Nephron progenitor cell (in vitro differentiated cells): ENCODE measurements at regions not wholly inside any gene's neighbourhood (a gene's known extent, or its start where the extent isn't known, plus 50 kb on each side); places are given as distances from the start of the nearest gene placed in this dataset.

Experiments
- DNase-seq: peaks from one replicate; pipeline ENCODE4 v3.0.0; 2021
- H3K27ac Mint-ChIP-seq: 2 replicates; pipeline ENCODE4 v1.8.0; 2021; ENCODE audit warnings: mild to moderate bottlenecking, moderate library complexity, mixed read lengths
- H3K27me3 Mint-ChIP-seq: 2 replicates; pipeline ENCODE4 v1.8.0; 2021; ENCODE audit warnings: mild to moderate bottlenecking, low read depth, mixed read lengths; ENCODE audit not compliant: poor library complexity
- H3K36me3 Mint-ChIP-seq: 2 replicates; pipeline ENCODE4 v1.8.0; 2021; ENCODE audit warnings: low read depth, mixed read lengths
- H3K4me1 Mint-ChIP-seq: 2 replicates; pipeline ENCODE4 v1.8.0; 2021; ENCODE audit warnings: mixed read lengths
- H3K4me3 Mint-ChIP-seq: 2 replicates; pipeline ENCODE4 v1.8.0; 2021; ENCODE audit warnings: mild to moderate bottlenecking, moderate library complexity, mixed read lengths
- H3K9me3 Mint-ChIP-seq: 2 replicates; pipeline ENCODE4 v1.8.0; 2021; ENCODE audit warnings: mild to moderate bottlenecking, moderate library complexity, mixed read lengths
- TF ChIP-seq, protein P1 (sequence below): fragments of 200-600 bp; sonication (generic); IDR thresholded peaks from 2 replicates; pipeline ENCODE4 v1.5.0; 2021; ENCODE audit warnings: antibody characterized with exemption

DNA sequence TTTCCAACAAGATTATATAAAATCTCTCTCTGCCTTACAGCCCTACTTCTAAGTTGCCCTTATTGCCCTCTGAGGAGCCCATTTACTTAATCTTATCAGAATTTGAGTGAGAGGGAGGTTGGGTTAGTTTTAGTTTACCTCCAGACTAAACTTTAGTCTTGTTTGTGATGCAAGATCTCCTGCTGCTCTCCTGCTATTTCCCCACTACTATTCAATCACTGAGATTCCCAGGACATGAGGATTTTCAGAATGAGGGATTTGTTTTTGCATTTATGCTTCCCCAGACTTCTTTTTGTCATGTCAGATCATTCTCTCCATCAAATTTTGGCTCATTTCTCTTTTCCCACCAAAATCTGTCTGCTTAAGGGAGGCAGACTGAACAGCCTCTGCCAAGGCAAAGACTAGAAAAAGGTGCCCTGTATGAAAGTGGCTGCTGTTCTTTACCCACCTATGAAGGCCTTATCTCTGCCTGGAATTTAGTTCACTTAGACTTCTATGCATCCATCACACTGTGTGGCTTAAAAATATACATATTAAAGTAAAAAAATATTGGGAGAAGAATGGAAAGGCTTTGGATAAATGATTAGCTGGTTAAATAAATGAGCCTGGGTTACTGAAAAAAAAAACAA is 401.3 kb downstream of the PID1 start:
- DNase-seq: no peak
- peaks cover 5% of the 10 kb centered on the region for H3K9me3 Mint-ChIP-seq
- H3K36me3 Mint-ChIP-seq: no peaks in the 10 kb centered on the region
- no peaks in the 10 kb centered on the region for H3K4me1 Mint-ChIP-seq
- TF ChIP-seq, protein P1, sequence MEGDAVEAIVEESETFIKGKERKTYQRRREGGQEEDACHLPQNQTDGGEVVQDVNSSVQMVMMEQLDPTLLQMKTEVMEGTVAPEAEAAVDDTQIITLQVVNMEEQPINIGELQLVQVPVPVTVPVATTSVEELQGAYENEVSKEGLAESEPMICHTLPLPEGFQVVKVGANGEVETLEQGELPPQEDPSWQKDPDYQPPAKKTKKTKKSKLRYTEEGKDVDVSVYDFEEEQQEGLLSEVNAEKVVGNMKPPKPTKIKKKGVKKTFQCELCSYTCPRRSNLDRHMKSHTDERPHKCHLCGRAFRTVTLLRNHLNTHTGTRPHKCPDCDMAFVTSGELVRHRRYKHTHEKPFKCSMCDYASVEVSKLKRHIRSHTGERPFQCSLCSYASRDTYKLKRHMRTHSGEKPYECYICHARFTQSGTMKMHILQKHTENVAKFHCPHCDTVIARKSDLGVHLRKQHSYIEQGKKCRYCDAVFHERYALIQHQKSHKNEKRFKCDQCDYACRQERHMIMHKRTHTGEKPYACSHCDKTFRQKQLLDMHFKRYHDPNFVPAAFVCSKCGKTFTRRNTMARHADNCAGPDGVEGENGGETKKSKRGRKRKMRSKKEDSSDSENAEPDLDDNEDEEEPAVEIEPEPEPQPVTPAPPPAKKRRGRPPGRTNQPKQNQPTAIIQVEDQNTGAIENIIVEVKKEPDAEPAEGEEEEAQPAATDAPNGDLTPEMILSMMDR: no peak
- no peak overlapping the region for H3K4me3 Mint-ChIP-seq
- H3K27me3 Mint-ChIP-seq: no peaks in the 10 kb centered on the region
- H3K27ac Mint-ChIP-seq: no peak overlapping the region

DNA sequence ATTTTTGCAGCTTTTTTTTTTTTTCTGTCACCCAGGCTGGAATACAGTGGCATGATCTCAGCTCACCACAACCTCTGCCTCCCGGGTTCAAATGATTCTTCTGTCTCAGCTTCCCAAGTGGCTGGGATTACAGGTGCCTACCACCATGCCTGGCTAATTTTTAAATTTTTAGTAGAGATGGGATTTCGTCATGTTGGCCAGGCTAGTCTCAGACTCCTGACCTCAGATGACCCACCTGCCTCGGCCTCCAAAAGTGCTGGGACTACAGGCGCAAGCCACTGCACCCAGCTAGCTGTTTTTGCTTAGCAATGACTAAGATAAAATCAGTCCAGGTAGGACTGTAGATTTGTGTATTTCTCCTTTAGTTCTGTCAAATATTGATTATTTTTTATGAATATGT is 403.7 kb downstream of the PID1 start:
- DNase-seq: no peak
- no peaks in the 10 kb centered on the region for H3K27me3 Mint-ChIP-seq
- H3K36me3 Mint-ChIP-seq: no peaks in the 10 kb centered on the region
- H3K9me3 Mint-ChIP-seq: peaks cover 5% of the 10 kb centered on the region
- H3K27ac Mint-ChIP-seq: no peak overlapping the region
- H3K4me1 Mint-ChIP-seq: no peaks in the 10 kb centered on the region
- H3K4me3 Mint-ChIP-seq: no peak overlapping the region
- TF ChIP-seq, protein P1: no peak

DNA sequence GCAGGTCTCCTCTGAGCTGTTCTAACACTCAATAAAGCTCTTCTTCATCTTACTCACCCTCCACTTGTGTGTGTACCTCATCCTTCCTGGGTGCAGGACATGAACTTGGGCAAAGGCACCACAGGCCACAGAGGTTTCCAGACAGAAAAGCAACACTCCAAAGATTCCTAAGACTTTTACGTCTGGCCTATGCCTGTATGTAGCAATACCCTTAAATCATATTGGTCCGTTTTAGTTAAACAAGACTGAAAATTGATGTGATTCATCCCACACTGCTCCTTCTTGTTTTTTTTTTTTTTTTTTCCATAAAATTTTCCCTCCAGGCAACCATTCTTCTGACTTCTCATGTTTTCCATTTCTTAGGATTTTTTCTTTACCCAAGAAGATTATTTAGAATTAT is 404.3 kb downstream of the PID1 start:
- peaks cover 5% of the 10 kb centered on the region for H3K9me3 Mint-ChIP-seq
- H3K36me3 Mint-ChIP-seq: no peaks in the 10 kb centered on the region
- peaks cover 1% of the 10 kb centered on the region for H3K27me3 Mint-ChIP-seq
- no peak for DNase-seq
- TF ChIP-seq, protein P1: no peak
- no peak overlapping the region for H3K4me3 Mint-ChIP-seq
- no peaks in the 10 kb centered on the region for H3K4me1 Mint-ChIP-seq
- no peak overlapping the region for H3K27ac Mint-ChIP-seq

DNA sequence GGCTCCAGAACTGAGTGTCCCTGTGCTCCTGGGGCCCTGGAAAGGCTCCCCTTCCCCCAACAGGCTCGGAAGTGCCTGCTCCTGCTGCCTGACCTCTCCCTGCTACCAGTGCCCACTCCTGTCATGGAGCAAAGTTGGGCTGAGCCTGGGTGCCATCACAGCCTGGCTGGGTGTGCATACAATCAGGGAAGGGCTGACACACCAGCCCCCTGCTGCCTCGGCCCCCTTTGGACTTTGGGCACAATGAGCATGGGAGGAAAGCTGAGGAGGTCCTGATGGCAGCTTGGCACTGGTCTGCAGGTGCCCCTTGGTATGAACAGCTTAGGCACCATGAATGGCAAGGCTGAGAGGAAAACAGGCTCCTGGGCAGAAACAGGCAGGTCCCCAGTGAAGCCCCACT is 405.0 kb downstream of the PID1 start:
- peaks cover 4% of the 10 kb centered on the region for H3K27me3 Mint-ChIP-seq
- no peak for DNase-seq
- TF ChIP-seq, protein P1: no peak
- H3K27ac Mint-ChIP-seq: no peak overlapping the region
- peaks cover 5% of the 10 kb centered on the region for H3K9me3 Mint-ChIP-seq
- H3K36me3 Mint-ChIP-seq: no peaks in the 10 kb centered on the region
- H3K4me1 Mint-ChIP-seq: no peaks in the 10 kb centered on the region
- no peak overlapping the region for H3K4me3 Mint-ChIP-seq

DNA sequence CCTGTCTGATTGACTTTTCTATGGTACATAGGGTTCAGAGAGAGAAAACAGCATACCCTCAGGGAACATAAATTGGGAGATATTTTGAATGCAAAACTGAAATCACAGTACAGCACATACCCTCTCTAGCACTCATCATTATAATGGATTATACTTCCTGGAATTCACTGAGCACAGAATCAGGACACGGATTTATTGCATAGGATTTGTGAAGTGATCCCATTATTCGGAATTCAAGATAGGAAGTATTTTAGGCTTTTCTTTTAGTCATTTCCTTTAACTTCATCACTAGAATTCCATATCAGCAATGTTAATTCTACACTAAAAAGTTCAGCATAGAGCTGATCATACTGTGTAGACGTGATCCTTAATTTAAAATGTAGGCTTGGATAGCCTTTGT is 407.0 kb downstream of the PID1 start:
- no peak overlapping the region for H3K4me3 Mint-ChIP-seq
- H3K4me1 Mint-ChIP-seq: no peaks in the 10 kb centered on the region
- H3K36me3 Mint-ChIP-seq: no peaks in the 10 kb centered on the region
- peaks cover 4% of the 10 kb centered on the region for H3K27me3 Mint-ChIP-seq
- TF ChIP-seq, protein P1: no peak
- H3K9me3 Mint-ChIP-seq: peaks cover 5% of the 10 kb centered on the region
- H3K27ac Mint-ChIP-seq: no peak overlapping the region
- DNase-seq: no peak

DNA sequence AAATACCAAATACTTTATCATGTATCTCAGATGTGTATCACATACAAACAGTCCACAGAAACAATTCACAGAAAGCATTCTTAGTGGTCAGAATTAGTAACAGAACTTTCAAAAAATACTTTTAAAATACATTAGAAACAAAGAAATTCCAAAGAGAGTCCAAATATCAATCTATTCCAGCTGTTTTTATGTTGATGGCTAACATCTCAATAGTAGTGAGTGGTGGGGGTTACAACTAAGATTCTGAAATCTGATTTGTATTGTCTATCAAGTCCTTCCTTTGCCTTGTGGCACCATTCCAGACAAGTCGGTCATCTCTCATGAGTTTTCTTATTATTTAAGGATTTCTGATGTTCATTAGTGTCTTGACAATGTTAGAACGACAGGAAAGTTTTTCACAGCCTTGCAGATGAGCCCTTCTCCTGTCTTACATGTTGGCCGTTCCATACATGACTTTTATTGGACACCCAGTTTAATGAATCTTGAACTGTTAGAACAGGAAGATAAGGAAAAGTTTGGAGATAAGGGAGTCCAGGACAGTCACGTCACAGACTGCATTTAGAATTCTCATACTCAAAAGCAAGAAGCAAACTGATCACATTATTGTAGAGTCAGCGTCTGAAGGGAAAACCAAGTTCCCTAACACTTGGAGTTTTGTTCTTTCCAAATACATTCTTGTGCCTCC is 410.3 kb downstream of the PID1 start:
- H3K9me3 Mint-ChIP-seq: no peaks in the 10 kb centered on the region
- DNase-seq: no peak
- H3K27ac Mint-ChIP-seq: no peak overlapping the region
- TF ChIP-seq, protein P1: no peak
- peaks cover 4% of the 10 kb centered on the region for H3K27me3 Mint-ChIP-seq
- no peaks in the 10 kb centered on the region for H3K36me3 Mint-ChIP-seq
- no peak overlapping the region for H3K4me3 Mint-ChIP-seq
- H3K4me1 Mint-ChIP-seq: no peaks in the 10 kb centered on the region
